ENCODE measurements at regions not wholly inside any gene's neighbourhood (a gene's known extent, or its start where the extent isn't known, plus 50 kb on each side); places are given as distances from the start of the nearest gene placed in this dataset.

DNA sequence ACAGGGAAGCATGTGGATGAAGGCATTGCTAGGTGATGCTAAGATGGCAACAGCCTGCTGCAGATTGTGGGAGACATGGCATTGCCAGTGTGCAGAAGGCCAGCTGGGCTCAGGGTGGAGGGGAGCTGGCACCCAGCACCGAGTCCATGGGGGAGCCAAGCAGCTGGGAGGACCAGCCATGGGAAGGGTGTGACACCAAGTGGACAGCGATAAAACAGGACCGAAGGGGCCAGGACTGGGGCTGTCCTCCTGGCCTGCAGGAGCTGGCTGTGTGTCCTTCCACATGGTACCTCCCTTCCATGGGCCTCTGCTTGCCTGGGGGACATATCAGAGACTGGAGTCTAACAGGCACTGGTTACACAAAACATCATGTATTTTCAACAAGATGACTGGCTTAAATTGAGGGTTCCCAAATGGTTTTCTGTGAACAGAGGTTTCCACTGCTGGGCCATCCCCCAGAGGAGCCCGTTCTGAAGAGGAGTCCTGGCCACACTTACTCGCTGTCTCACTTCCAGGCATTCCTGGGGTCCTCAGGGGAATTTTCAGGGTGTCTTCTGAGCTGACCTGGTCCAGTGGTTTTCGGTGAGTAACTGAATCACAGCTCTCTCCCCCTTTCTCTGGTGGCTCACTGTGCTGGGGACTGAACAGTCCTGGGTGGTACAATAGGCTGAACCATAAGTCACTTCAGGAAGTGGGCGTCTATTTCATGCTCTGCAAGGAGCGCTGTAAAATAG lies 60.4 kb upstream of the TNP1 start:
- in situ Hi-C loops (cut with HindIII; ENCODE audit: low sequenced_read_pairs) = no loop called here
- no peak for DNase-seq (ENCODE audit: low read depth, low spot score)
- TF ChIP-seq CTCF (IDR thresholded peaks at IDR 0.05; ENCODE audit: low read depth, low read length) = no peak
- no peak overlapping the region for H3K4me3 ChIP-seq (ENCODE audit: low read depth, low read length)

DNA sequence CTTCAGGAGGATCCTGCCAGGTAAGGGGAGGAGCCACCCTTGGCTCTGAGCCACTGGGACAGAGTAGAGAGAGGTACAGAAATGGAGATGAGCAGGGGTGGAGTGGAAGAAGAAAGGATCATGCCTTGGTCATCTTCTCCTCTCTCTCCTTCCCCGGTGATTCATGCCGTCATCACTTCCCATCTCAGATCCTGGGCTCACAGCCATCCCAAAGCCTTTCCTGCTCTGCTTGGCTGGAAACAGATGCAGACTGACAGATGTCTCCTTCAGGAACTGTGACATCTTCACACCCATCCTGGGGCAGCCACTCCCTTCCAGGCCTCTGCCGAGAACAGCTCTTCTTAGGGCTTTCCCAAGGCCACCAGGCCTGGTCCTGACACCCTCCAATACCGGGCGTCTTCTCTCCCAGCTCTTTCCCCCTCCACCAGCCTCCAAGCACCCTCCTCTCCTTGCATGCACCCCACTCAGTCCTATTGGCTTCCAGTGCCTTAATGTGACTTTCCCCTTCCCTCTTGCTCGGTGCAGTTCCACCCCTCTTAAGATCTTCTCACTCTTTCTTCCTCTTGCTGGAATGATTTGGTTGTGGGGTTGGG lies 58.3 kb upstream of the TNP1 start:
- TF ChIP-seq CTCF (IDR thresholded peaks at IDR 0.05; ENCODE audit: low read depth, low read length) = no peak

DNA sequence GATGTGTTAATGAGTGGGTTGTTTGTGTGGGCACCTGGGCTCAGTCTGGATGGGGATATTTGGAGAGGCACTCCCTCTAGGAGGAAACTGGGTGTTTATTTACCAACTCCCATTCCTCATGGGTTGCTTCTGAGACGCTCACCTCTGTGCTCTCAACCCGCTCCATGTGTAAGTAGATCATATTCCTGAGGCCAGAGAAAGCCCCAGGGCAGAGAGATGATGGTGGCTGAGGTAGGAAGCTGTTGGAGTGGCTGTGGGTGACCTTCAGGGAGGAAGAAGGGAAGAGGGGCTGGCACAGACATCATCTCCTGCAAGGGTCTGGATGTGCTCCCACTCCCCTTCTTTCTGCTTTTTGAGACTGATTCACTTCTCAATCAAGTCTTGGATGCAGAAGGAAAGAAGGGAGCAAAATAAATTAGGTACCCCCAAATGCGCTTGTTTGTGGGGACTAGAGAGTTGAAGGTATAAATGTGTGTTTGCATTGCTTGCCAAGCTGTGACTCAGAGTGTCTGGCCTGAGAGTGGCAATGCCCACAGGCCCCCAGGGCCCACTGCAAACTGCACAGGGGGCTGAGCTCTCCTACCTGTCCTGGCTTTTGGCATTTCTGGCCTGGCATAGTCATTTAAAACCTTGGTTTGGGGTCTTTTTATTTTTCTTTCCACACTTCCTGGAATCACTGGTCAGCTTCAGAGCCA lies 57.2 kb upstream of the TNP1 start:
- in situ Hi-C loops (cut with HindIII; ENCODE audit: low sequenced_read_pairs) = no loop called here
- no peak for DNase-seq (ENCODE audit: low read depth, low spot score)
- no peak overlapping the region for H3K4me3 ChIP-seq (ENCODE audit: low read depth, low read length)
- no peak for TF ChIP-seq CTCF (IDR thresholded peaks at IDR 0.05; ENCODE audit: low read depth, low read length)

More for the DNA sequence above, 58.3 kb upstream of the TNP1 start:
- in situ Hi-C loops (cut with HindIII; ENCODE audit: low sequenced_read_pairs) = no loop called here
- peak; percentile 55 for DNase-seq (ENCODE audit: low read depth, low spot score)
- H3K4me3 ChIP-seq (ENCODE audit: low read depth, low read length) = no peak overlapping the region

DNA sequence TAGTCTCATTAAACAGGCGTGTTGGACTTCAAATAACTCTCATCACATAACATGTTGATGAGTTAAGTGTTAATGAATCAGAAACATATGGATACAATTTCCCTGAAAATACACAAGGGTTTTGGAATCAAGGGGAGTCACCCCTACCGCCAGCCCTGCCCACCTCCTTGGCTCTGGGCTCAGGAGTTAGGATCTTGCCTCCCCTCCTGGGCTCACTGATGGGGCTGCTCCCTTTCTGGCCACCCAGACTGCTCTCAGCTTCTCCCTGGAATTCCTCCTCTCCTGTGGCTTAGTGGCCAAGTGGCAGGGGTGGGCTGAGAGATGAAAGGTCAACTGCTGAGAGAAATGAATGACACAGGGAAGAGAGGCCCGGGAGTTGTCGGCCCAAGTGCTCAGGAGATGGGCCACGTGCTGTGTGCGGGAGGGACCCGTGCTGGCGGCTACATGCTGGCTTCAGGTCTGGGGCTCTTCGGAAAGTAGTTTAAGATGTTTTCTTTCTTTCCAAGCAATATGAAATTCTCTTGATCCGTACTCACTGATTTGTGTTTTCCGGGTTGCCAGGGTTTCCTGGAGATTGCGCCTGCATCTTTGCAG lies 55.8 kb upstream of the TNP1 start:
- TF ChIP-seq CTCF (IDR thresholded peaks at IDR 0.05; ENCODE audit: low read depth, low read length) = no peak
- in situ Hi-C loops (cut with HindIII; ENCODE audit: low sequenced_read_pairs) = no loop called here
- H3K4me3 ChIP-seq (ENCODE audit: low read depth, low read length) = no peak overlapping the region
- DNase-seq (ENCODE audit: low read depth, low spot score) = no peak

DNA sequence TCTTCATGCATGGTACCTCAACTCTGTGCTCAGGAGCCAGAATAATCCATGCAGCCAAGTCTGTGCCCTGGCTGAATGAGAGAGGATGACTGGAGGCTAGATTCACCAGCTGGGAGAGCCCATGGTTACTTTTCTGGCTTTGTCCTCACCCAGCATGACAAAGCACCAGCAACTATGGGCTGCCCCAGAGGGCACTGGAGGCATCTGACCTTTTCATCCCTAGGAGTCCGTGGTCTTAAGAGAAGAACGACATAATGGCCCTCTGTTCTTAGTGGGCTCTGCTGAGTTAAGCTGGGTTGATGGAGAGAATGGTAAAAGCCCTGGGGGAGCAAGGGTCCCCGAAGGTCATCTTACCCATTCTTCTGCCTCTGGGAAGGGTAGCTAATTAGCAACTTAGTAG lies 54.6 kb upstream of the TNP1 start:
- in situ Hi-C loops (cut with HindIII; ENCODE audit: low sequenced_read_pairs) = no loop called here
- DNase-seq (ENCODE audit: low read depth, low spot score) = no peak
- TF ChIP-seq CTCF (IDR thresholded peaks at IDR 0.05; ENCODE audit: low read depth, low read length) = no peak

GRCh38 chr2:216911886-216912285 lies 52.0 kb upstream of the TNP1 start:
- in situ Hi-C loops (cut with HindIII; ENCODE audit: low sequenced_read_pairs) = no loop called here
- no peak for TF ChIP-seq CTCF (IDR thresholded peaks at IDR 0.05; ENCODE audit: low read depth, low read length)
- no peak overlapping the region for H3K4me3 ChIP-seq (ENCODE audit: low read depth, low read length)
- peak; percentile 9 for DNase-seq (ENCODE audit: low read depth, low spot score)

More for the DNA sequence above, 54.6 kb upstream of the TNP1 start:
- H3K4me3 ChIP-seq (ENCODE audit: low read depth, low read length) = no peak overlapping the region

All from astrocyte of the spinal cord (primary cell).